Stimulated activated CD4-positive, alpha-beta T cell treated with anti-CD3 and anti-CD28 coated beads, TNF-alpha, amount 100 ng/mL, for 24 hours (primary cell): ENCODE measurements at regions not wholly inside any gene's neighbourhood (a gene's known extent, or its start where the extent isn't known, plus 50 kb on each side); places are given as distances from the start of the nearest gene placed in this dataset.
"Not testable (repeated sequence)": the region's sequence is repeated elsewhere in the genome, so short reads cannot be mapped to it uniquely, and the experiment has no call there.

Source experiments
- DNase-seq, 3 experiments: peaks; one replicate each; pipeline ENCODE4 v3.0.0-alpha.2; 2020; ENCODE audit warnings: low read depth in 3 of 3

- no peak for DNase-seq
Measured at GRCh38 chr4:103853627-103854026, 133.8 kb upstream of the TACR3 start.

GRCh38 chr4:103853146-103853545 lies 133.4 kb upstream of the TACR3 start:
- no peak for DNase-seq

GRCh38 chr4:103845075-103845474 lies 125.3 kb upstream of the TACR3 start:
- DNase-seq, result no peak

GRCh38 chr4:103842637-103843239 lies 123.0 kb upstream of the TACR3 start:
- DNase-seq, result no peak

- no peak for DNase-seq
Measured at GRCh38 chr4:103842076-103842475, 122.3 kb upstream of the TACR3 start.

DNA sequence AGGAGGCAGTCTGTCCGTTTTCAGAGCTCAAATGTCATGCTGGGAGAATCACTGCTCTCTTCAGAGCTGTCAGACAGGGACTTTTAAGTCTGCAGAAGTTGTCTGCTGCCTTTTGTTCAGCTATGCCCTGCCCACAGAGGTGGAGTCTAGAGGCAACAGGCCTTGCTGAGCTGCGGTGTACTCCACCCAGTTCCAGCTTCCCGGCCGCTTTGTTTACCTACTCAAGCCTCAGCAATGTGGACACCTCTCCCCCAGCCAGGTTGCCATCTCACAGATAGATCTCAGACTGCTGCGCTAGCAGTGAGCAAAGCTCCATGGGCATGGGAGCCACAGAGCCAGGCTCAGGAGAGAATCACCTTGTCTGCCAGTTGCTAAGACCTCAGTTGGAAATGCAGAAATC lies 90.5 kb upstream of the TACR3 start:
- DNase-seq, result not testable (repeated sequence)

GRCh38 chr4:103802766-103803165 lies 83.0 kb upstream of the TACR3 start:
- no peak for DNase-seq

- no peak for DNase-seq
Measured at GRCh38 chr4:103787057-103787456, 67.3 kb upstream of the TACR3 start.

DNA sequence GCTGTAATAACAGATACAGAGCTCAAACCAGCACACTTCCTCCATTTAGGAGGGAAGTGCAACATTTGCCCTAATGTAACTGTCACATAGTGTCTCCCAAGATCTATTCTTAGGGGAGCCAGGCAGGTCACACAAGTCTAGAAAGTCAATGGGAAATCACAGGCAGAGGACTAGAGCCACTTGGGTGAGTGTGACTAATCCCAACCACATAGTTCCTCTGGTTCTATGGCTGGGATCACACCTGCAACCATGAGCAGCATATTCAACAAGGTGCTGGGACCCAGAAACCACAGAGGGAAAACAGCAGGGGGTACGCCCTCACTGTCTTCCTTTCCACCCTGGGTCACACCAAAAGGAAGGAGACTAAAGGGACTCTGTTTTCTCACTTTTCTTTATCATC lies 66.8 kb upstream of the TACR3 start:
- no peak for DNase-seq

DNA sequence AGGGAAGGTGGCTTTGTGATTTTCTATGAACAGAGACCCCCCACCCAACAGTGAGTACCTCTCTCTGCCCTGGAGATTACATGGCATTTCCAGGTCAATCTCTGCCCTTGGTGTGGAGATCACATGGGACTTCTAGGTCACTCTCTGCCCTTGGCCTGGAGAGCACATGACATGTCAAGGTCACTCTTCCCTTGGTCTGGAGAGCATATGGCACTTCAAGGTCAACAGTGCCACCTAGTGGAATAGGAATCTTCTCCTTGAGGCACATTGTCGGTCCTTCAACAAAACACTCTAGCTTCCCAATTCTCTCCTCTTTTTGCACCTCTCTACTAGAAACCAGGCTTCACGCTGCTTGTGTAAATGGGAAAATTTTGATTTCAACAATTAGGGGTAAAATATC lies 66.2 kb upstream of the TACR3 start:
- no peak for DNase-seq

DNA sequence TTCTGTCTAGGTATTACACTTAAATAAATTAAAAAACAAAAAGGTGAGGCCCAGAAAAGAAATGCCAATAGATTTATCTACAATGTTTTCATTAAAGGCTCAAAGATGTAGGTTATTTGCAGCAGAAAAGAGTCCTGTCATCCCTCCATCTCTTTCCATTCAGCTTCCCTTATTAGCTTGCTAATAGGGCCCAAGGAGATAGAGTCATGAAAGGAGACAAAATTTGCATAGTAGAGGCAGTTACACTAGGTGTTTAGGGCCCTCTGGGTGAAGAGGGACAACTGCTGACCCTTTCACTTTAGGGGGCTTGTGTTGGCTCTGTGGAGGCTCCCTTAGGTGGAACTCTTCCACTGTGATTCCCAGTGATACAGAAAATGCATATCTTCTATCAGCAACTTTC lies 58.4 kb upstream of the TACR3 start:
- no peak for DNase-seq

- no peak for DNase-seq
Measured at GRCh38 chr4:103774326-103774825, 54.6 kb upstream of the TACR3 start.

- no peak for DNase-seq
Measured at GRCh38 chr4:103773691-103774231, 54.0 kb upstream of the TACR3 start.
